H9 (cell line): ENCODE measurements at regions not wholly inside any gene's neighbourhood (a gene's known extent, or its start where the extent isn't known, plus 50 kb on each side); places are given as distances from the start of the nearest gene placed in this dataset.

Experiments
- DNase-seq: peaks from one replicate; pipeline ENCODE4 v3.0.0-alpha.2; 2017
- H2AFZ ChIP-seq: one replicate; pipeline ENCODE4 v1.6.1; 2013; ENCODE audit warnings: mild to moderate bottlenecking, low read length, control low read depth, moderate library complexity
- H2AK5ac ChIP-seq: 2 replicates; pipeline ENCODE4 v1.6.1; 2013; ENCODE audit warnings: low read length, control low read depth, mixed read lengths; ENCODE audit not compliant: insufficient read length
- H2BK120ac ChIP-seq: one replicate; pipeline ENCODE4 v1.6.1; 2013; ENCODE audit warnings: low read depth, mild to moderate bottlenecking, low read length, control low read depth, inconsistent platforms; ENCODE audit not compliant: poor library complexity, severe bottlenecking
- H2BK12ac ChIP-seq: 2 replicates; pipeline ENCODE4 v1.6.1; 2013; ENCODE audit warnings: low read length, control low read depth, mixed read lengths, low read depth; ENCODE audit not compliant: insufficient read length
- H2BK15ac ChIP-seq: 2 replicates; pipeline ENCODE4 v1.6.1; 2013; ENCODE audit warnings: low read depth, low read length, control low read depth
- H2BK20ac ChIP-seq: one replicate; pipeline ENCODE4 v1.6.1; 2013; ENCODE audit warnings: low read depth, mild to moderate bottlenecking, low read length, control low read depth, inconsistent platforms; ENCODE audit not compliant: poor library complexity, severe bottlenecking
- H2BK5ac ChIP-seq: 2 replicates; pipeline ENCODE4 v1.6.1; 2013; ENCODE audit warnings: low read length, control low read depth, mixed read lengths; ENCODE audit not compliant: insufficient read length
- H3K14ac ChIP-seq: 2 replicates; pipeline ENCODE4 v1.6.1; 2013; ENCODE audit warnings: low read length, control low read depth; ENCODE audit not compliant: insufficient read depth
- H3K18ac ChIP-seq: 2 replicates; pipeline ENCODE4 v1.6.1; 2013; ENCODE audit warnings: low read depth, mild to moderate bottlenecking, mixed read lengths, low read length, control low read depth; ENCODE audit not compliant: insufficient read length
- H3K23ac ChIP-seq: 2 replicates; pipeline ENCODE4 v1.6.1; 2013; ENCODE audit warnings: low read length, control low read depth, mixed read lengths, low read depth; ENCODE audit not compliant: insufficient read length
- H3K23me2 ChIP-seq: 2 replicates; pipeline ENCODE4 v1.6.1; 2013; ENCODE audit warnings: low read depth, mild to moderate bottlenecking, mixed read lengths, low read length, control low read depth; ENCODE audit not compliant: insufficient read length, poor library complexity, severe bottlenecking
- H3K27ac ChIP-seq: 2 replicates; pipeline ENCODE4 v1.5.1; 2013; ENCODE audit warnings: low read length, control low read depth, mixed read lengths, low read depth; ENCODE audit not compliant: insufficient read length
- H3K27me3 ChIP-seq: 2 replicates; pipeline ENCODE4 v1.6.1; 2013; ENCODE audit warnings: low read length, control low read depth, inconsistent platforms; ENCODE audit not compliant: insufficient read depth
- H3K4ac ChIP-seq: 2 replicates; pipeline ENCODE4 v1.6.1; 2013; ENCODE audit warnings: low read depth, mild to moderate bottlenecking, control low read depth, inconsistent platforms, low read length, moderate library complexity
- H3K4me1 ChIP-seq: 2 replicates; pipeline ENCODE4 v1.6.1; 2013; ENCODE audit warnings: low read length, control low read depth, inconsistent platforms; ENCODE audit not compliant: insufficient read depth
- H3K4me2 ChIP-seq: 2 replicates; pipeline ENCODE4 v1.6.1; 2013; ENCODE audit warnings: low read length, control low read depth, mixed read lengths; ENCODE audit not compliant: insufficient read length, insufficient read depth
- H3K56ac ChIP-seq: 2 replicates; pipeline ENCODE4 v1.6.1; 2013; ENCODE audit warnings: low read depth, mild to moderate bottlenecking, mixed read lengths, low read length, control low read depth; ENCODE audit not compliant: insufficient read length
- H3K79me1 ChIP-seq: 2 replicates; pipeline ENCODE4 v1.6.1; 2013; ENCODE audit warnings: low read depth, mild to moderate bottlenecking, moderate library complexity, low read length, control low read depth, inconsistent platforms; ENCODE audit not compliant: insufficient read depth, poor library complexity, severe bottlenecking
- H3K79me2 ChIP-seq: 2 replicates; pipeline ENCODE4 v1.6.1; 2013; ENCODE audit warnings: low read length, control low read depth, inconsistent platforms; ENCODE audit not compliant: insufficient read depth
- H3K9ac ChIP-seq: 2 replicates; pipeline ENCODE4 v1.6.1; 2013; ENCODE audit warnings: low read length, control low read depth, mixed read lengths; ENCODE audit not compliant: insufficient read length; ENCODE audit errors: extremely low read depth
- H3K9me3 ChIP-seq: one replicate; pipeline ENCODE4 v1.6.1; 2013; ENCODE audit warnings: low read depth, low read length, inconsistent platforms; ENCODE audit not compliant: control insufficient read depth
- H3T11ph ChIP-seq: one replicate; pipeline ENCODE4 v1.6.1; 2013; ENCODE audit warnings: mild to moderate bottlenecking, low read length, control low read depth, inconsistent platforms
- H4K20me1 ChIP-seq: one replicate; pipeline ENCODE4 v1.6.1; 2013; ENCODE audit not compliant: control insufficient read depth, insufficient read length, insufficient read depth
- H4K5ac ChIP-seq: 2 replicates; pipeline ENCODE4 v1.6.1; 2013; ENCODE audit warnings: low read depth, mild to moderate bottlenecking, mixed read lengths, low read length, control low read depth; ENCODE audit not compliant: insufficient read length
- H4K8ac ChIP-seq: replicated peaks from 2 replicates; pipeline ENCODE4 v1.6.1; 2013; ENCODE audit warnings: low read length, control low read depth, mixed read lengths, low read depth; ENCODE audit not compliant: insufficient read length
- H4K91ac ChIP-seq: 2 replicates; pipeline ENCODE4 v1.6.1; 2013; ENCODE audit warnings: low read depth, mild to moderate bottlenecking, moderate library complexity, mixed read lengths, low read length, control low read depth; ENCODE audit not compliant: insufficient read length
- H3K27ac Mint-ChIP-seq, 3 experiments: 2 replicates in 2 of 3; 3 replicates in 1 of 3; pipeline ENCODE4 v1.8.0; 2020 to 2021; ENCODE audit warnings: mixed read lengths in 3 of 3, mild to moderate bottlenecking in 1 of 3, moderate library complexity in 1 of 3
- H3K27me3 Mint-ChIP-seq: 2 replicates; pipeline ENCODE4 v1.8.0; 2021; ENCODE audit warnings: low read depth, mild to moderate bottlenecking, moderate library complexity, mixed read lengths
- H3K36me3 Mint-ChIP-seq, 3 experiments: 2 replicates in 2 of 3; 3 replicates in 1 of 3; pipeline ENCODE4 v1.8.0; 2020 to 2021; ENCODE audit warnings: low read depth in 3 of 3, mixed read lengths in 3 of 3; ENCODE audit not compliant: insufficient read depth in 1 of 3
- H3K4me1 Mint-ChIP-seq, 2 experiments: 2 replicates each; pipeline ENCODE4 v1.8.0; 2020; ENCODE audit warnings: mixed read lengths in 2 of 2
- H3K4me3 Mint-ChIP-seq, 2 experiments: 2 replicates in 1 of 2; 3 replicates in 1 of 2; pipeline ENCODE4 v1.8.0; 2020 to 2021; ENCODE audit warnings: mild to moderate bottlenecking in 2 of 2, mixed read lengths in 2 of 2, moderate library complexity in 1 of 2
- H3K9me3 Mint-ChIP-seq, 2 experiments: 2 replicates in 1 of 2; 3 replicates in 1 of 2; pipeline ENCODE4 v1.8.0; 2020; ENCODE audit warnings: mild to moderate bottlenecking in 2 of 2, mixed read lengths in 2 of 2, moderate library complexity in 1 of 2
- WGBS: extraction: QIAGEN DNeasy Blood & Tissue Kit; methylation state at CpG from one replicate; pipeline ENCODE4 v1.1.7; 2013; ENCODE audit warnings: missing lambda C conversion rate, low lambda C conversion rate, mixed read lengths; ENCODE audit not compliant: insufficient read length; ENCODE audit errors: extremely low coverage; 5-methylcytosine and 5-hydroxymethylcytosine counted together
- TF ChIP-seq, protein P1 (sequence below): fragments of 200-600 bp; sonication (generic); conservative IDR thresholded peaks from 3 replicates; pipeline ENCODE4 v1.8.0; 2021; ENCODE audit warnings: antibody characterized with exemption, mild to moderate bottlenecking

DNA sequence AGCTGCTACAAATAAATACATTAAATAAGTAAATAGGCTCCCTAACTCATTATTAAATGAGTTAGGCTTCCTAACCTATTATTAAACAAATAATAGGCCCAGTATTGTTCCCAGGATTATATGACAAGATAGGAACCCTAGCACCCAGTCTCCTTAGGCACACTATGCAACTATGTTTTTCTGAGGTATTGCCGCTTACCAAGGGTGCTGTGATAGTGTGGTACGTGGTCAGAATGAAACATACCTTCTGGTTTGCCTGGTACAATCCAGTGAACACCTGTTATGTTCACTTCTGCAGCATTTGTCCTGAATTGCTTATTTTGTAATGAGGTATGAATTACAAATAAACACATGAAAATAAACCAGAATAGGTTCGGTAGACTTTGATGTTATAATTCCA lies 375.6 kb upstream of the GBE1 start:
- H3K4ac ChIP-seq: no peak overlapping the region
- H2BK15ac ChIP-seq: no peak overlapping the region
- H3K4me2 ChIP-seq: no peak overlapping the region
- Mint-ChIP-seq H3K9me3 (peaks cover 0 to 4% of the 10 kb centered on the region in 2 experiments; a peak in 3 of 5 replicates), H3K4me3 (no peak overlapping the region), H3K4me1 (no peaks in the 10 kb centered on the region), H3K27me3 (no peaks in the 10 kb centered on the region), H3K27ac (no peak overlapping the region), H3K36me3 (peaks cover 0 to 4% (median 0%) of the 10 kb centered on the region in 3 experiments; a peak in 1 of 7 replicates)
- no CpG with 5 or more reads among the region's 3 CpGs for WGBS
- H2BK12ac ChIP-seq: no peak overlapping the region
- TF ChIP-seq, protein P1, sequence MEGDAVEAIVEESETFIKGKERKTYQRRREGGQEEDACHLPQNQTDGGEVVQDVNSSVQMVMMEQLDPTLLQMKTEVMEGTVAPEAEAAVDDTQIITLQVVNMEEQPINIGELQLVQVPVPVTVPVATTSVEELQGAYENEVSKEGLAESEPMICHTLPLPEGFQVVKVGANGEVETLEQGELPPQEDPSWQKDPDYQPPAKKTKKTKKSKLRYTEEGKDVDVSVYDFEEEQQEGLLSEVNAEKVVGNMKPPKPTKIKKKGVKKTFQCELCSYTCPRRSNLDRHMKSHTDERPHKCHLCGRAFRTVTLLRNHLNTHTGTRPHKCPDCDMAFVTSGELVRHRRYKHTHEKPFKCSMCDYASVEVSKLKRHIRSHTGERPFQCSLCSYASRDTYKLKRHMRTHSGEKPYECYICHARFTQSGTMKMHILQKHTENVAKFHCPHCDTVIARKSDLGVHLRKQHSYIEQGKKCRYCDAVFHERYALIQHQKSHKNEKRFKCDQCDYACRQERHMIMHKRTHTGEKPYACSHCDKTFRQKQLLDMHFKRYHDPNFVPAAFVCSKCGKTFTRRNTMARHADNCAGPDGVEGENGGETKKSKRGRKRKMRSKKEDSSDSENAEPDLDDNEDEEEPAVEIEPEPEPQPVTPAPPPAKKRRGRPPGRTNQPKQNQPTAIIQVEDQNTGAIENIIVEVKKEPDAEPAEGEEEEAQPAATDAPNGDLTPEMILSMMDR: no peak
- H3T11ph ChIP-seq: no peak overlapping the region
- H3K23me2 ChIP-seq: no peaks in the 10 kb centered on the region
- H3K18ac ChIP-seq: no peak overlapping the region
- DNase-seq: no peak
- no peaks in the 10 kb centered on the region for H3K9me3 ChIP-seq
- H4K5ac ChIP-seq: no peak overlapping the region
- no peak overlapping the region for H3K56ac ChIP-seq
- H3K14ac ChIP-seq: no peak overlapping the region
- no peak overlapping the region for H4K8ac ChIP-seq
- H3K9ac ChIP-seq: no peak overlapping the region
- no peak overlapping the region for H2BK20ac ChIP-seq
- no peaks in the 10 kb centered on the region for H3K79me1 ChIP-seq
- H3K27ac ChIP-seq: no peak overlapping the region
- no peaks in the 10 kb centered on the region for H4K20me1 ChIP-seq
- no peak overlapping the region for H2AK5ac ChIP-seq
- H2BK5ac ChIP-seq: no peak overlapping the region
- H3K79me2 ChIP-seq: no peaks in the 10 kb centered on the region
- no peak overlapping the region for H2BK120ac ChIP-seq
- no peaks in the 10 kb centered on the region for H3K4me1 ChIP-seq
- no peak overlapping the region for H2AFZ ChIP-seq
- H4K91ac ChIP-seq: no peak overlapping the region
- H3K23ac ChIP-seq: no peak overlapping the region
- H3K27me3 ChIP-seq: no peaks in the 10 kb centered on the region
